ENCODE measurements at regions not wholly inside any gene's neighbourhood (a gene's known extent, or its start where the extent isn't known, plus 50 kb on each side); places are given as distances from the start of the nearest gene placed in this dataset.

- no peak overlapping the region for H3K14ac ChIP-seq (ENCODE audit: insufficient read length)
- H3K36me3 ChIP-seq (ENCODE audit: control insufficient read depth in 2 of 4, insufficient read depth in 4 of 4, low read length in 3 of 4): no peaks in the 10 kb centered on the region
- no peak overlapping the region for H3K4me2 ChIP-seq (ENCODE audit: insufficient read depth in 1 of 2, low read depth in 2 of 2, low read length in 2 of 2)
- WGBS, 2 experiments (ENCODE audit: extremely low coverage in 1 of 2, insufficient coverage in 1 of 2, insufficient read length in 1 of 2, insufficient replicate concordance in 2 of 2, low coverage in 1 of 2, low lambda C conversion rate in 2 of 2, missing lambda C conversion rate in 1 of 2): 94% methylated on average over 4 of the region's 4 CpGs; no CpG with 5 or more reads in 1 of the 2 experiments
- H4K20me1 ChIP-seq (replicated peaks in 1 of 2; ENCODE audit: control insufficient read depth in 1 of 2, insufficient read depth in 2 of 2, low read length in 2 of 2): no peaks in the 10 kb centered on the region
- DNase-seq (ENCODE audit: low read depth in 1 of 2, low spot score in 2 of 2) (no peak), FAIRE-seq (no peak)
- no peak overlapping the region for H4K8ac ChIP-seq (ENCODE audit: extremely low read depth, insufficient read depth, low read length)
- no peak overlapping the region for H2BK15ac ChIP-seq (ENCODE audit: low read length)
- no peak overlapping the region for H3K4ac ChIP-seq (replicated peaks; ENCODE audit: insufficient read length, low read depth, low read length)
- H3K9me3 ChIP-seq (ENCODE audit: insufficient read depth in 2 of 2, low read depth in 1 of 2, low read length in 1 of 2): no peaks in the 10 kb centered on the region
- H2BK20ac ChIP-seq (ENCODE audit: low read length): no peak overlapping the region
- no peak overlapping the region for H3K9ac ChIP-seq (replicated peaks in 1 of 4; ENCODE audit: extremely low read depth in 1 of 4, low read depth in 3 of 4, low read length in 3 of 4)
- H2BK12ac ChIP-seq (ENCODE audit: low read depth, low read length): no peak overlapping the region
- H2AK5ac ChIP-seq (ENCODE audit: low read depth, low read length): no peak overlapping the region
- H3K79me1 ChIP-seq (ENCODE audit: low read depth, low read length): no peaks in the 10 kb centered on the region
- no peak overlapping the region for H2AFZ ChIP-seq (ENCODE audit: low read length)
- H2BK5ac ChIP-seq (ENCODE audit: low read depth, low read length): no peak overlapping the region
- H3K4me3 ChIP-seq (ENCODE audit: extremely low read depth in 1 of 4, insufficient read depth in 2 of 4, low read depth in 3 of 4, low read length in 4 of 4): no peak overlapping the region
- H3K27me3 ChIP-seq (replicated peaks in 1 of 4; ENCODE audit: control insufficient read depth in 3 of 4, extremely low read depth in 1 of 4, insufficient read depth in 3 of 4, low read length in 3 of 4): no peaks in the 10 kb centered on the region
- H4K91ac ChIP-seq (replicated peaks; ENCODE audit: insufficient read length, low read length): no peak overlapping the region
- no peak overlapping the region for H3K18ac ChIP-seq (ENCODE audit: extremely low read depth, low read length)
- H3K27ac ChIP-seq (ENCODE audit: low read depth, low read length): no peak overlapping the region
- no peaks in the 10 kb centered on the region for H3K4me1 ChIP-seq (replicated peaks in 1 of 4; ENCODE audit: control insufficient read depth in 3 of 4, insufficient read depth in 4 of 4, low read length in 3 of 4)
- H3K79me2 ChIP-seq (ENCODE audit: control insufficient read depth in 1 of 2, insufficient read depth in 2 of 2, low read length in 2 of 2): no peaks in the 10 kb centered on the region
- H3K23ac ChIP-seq (ENCODE audit: insufficient read length): no peak overlapping the region
- POLR2A ChIA-PET (ENCODE audit: partially characterized antibody): no interaction called here
- H2BK120ac ChIP-seq (replicated peaks; ENCODE audit: low read depth, low read length): no peak overlapping the region
- CTCF ChIA-PET (ENCODE audit: partially characterized antibody): no interaction called here
- H3K23me2 ChIP-seq (ENCODE audit: low read depth, low read length): no peaks in the 10 kb centered on the region
- no peak overlapping the region for H3K56ac ChIP-seq (replicated peaks; ENCODE audit: insufficient read length, low read depth, low read length)
- no peak overlapping the region for H4K5ac ChIP-seq (ENCODE audit: insufficient read length, low read depth, low read length)
- TF ChIP-seq ATF2 (IDR thresholded peaks at IDR 0.05; ENCODE audit: low read length) (no peak), HDAC2 (IDR thresholded peaks at IDR 0.05; ENCODE audit: borderline replicate concordance in 1 of 2, low read depth in 2 of 2, low read length in 2 of 2) (no peak), BACH1 (IDR thresholded peaks at IDR 0.05; ENCODE audit: low read length) (no peak), KDM4A (IDR thresholded peaks at IDR 0.05; ENCODE audit: low read depth, low read length, severe bottlenecking) (no peak), NANOG (IDR thresholded peaks at IDR 0.05; ENCODE audit: insufficient read depth, low read depth, low read length, poor library complexity, severe bottlenecking) (no peak), NRF1 (IDR thresholded peaks at IDR 0.05; ENCODE audit: low read depth, low read length) (no peak), RBBP5 (IDR thresholded peaks at IDR 0.05; ENCODE audit: borderline replicate concordance, low read depth, low read length) (no peak), CHD2 (IDR thresholded peaks at IDR 0.05; ENCODE audit: low read length) (no peak), FOSL1 (IDR thresholded peaks at IDR 0.05; ENCODE audit: insufficient read depth, low read depth, low read length) (no peak)
Measured at GRCh38 chr3:88954853-88955252, 152.6 kb upstream of the EPHA3 start.

All from H1 (cell line).